Glutamatergic neuron (in vitro differentiated cells): ENCODE measurements at regions not wholly inside any gene's neighbourhood (a gene's known extent, or its start where the extent isn't known, plus 50 kb on each side); places are given as distances from the start of the nearest gene placed in this dataset.
A peak's percentile ranks its signal among the peaks of the same experiment; 100 is the strongest.

Source experiments
- DNase-seq: peaks from one replicate; pipeline ENCODE4 v3.0.0; 2022
- H3K27ac Mint-ChIP-seq: one replicate; pipeline ENCODE4 v1.8.0; 2020; ENCODE audit warnings: mild to moderate bottlenecking, mixed read lengths, inconsistent platforms; ENCODE audit not compliant: unreplicated experiment
- H3K27me3 Mint-ChIP-seq: one replicate; pipeline ENCODE4 v1.8.0; 2020; ENCODE audit warnings: mild to moderate bottlenecking, moderate library complexity, mixed read lengths, inconsistent platforms; ENCODE audit not compliant: unreplicated experiment
- H3K36me3 Mint-ChIP-seq: one replicate; pipeline ENCODE4 v1.8.0; 2020; ENCODE audit warnings: mild to moderate bottlenecking, mixed read lengths, inconsistent platforms; ENCODE audit not compliant: unreplicated experiment
- H3K4me1 Mint-ChIP-seq: one replicate; pipeline ENCODE4 v1.8.0; 2020; ENCODE audit warnings: mild to moderate bottlenecking, low read depth, mixed read lengths, inconsistent platforms; ENCODE audit not compliant: unreplicated experiment
- H3K4me3 Mint-ChIP-seq: one replicate; pipeline ENCODE4 v1.8.0; 2020; ENCODE audit warnings: mild to moderate bottlenecking, mixed read lengths, inconsistent platforms; ENCODE audit not compliant: unreplicated experiment
- H3K9me3 Mint-ChIP-seq: one replicate; pipeline ENCODE4 v1.8.0; 2020; ENCODE audit warnings: mild to moderate bottlenecking, moderate library complexity, mixed read lengths, inconsistent platforms; ENCODE audit not compliant: unreplicated experiment
- TF ChIP-seq, protein P1 (sequence below): fragments of 200-600 bp; sonication (generic); IDR thresholded peaks from one replicate; pipeline ENCODE4 v1.5.0; 2021; ENCODE audit not compliant: partially characterized antibody, unreplicated experiment

GRCh38 chr6:132927713-132928112, 113.3 kb downstream of the RPS12 start:
- no peaks in the 10 kb centered on the region for H3K27me3 Mint-ChIP-seq
- H3K9me3 Mint-ChIP-seq: no peaks in the 10 kb centered on the region
- peaks cover 11% of the 10 kb centered on the region for H3K4me1 Mint-ChIP-seq
- peak; percentile 24 for DNase-seq
- H3K4me3 Mint-ChIP-seq: no peak overlapping the region
- H3K36me3 Mint-ChIP-seq: no peaks in the 10 kb centered on the region
- H3K27ac Mint-ChIP-seq: peak overlapping the region; percentile 72
- TF ChIP-seq, protein P1, sequence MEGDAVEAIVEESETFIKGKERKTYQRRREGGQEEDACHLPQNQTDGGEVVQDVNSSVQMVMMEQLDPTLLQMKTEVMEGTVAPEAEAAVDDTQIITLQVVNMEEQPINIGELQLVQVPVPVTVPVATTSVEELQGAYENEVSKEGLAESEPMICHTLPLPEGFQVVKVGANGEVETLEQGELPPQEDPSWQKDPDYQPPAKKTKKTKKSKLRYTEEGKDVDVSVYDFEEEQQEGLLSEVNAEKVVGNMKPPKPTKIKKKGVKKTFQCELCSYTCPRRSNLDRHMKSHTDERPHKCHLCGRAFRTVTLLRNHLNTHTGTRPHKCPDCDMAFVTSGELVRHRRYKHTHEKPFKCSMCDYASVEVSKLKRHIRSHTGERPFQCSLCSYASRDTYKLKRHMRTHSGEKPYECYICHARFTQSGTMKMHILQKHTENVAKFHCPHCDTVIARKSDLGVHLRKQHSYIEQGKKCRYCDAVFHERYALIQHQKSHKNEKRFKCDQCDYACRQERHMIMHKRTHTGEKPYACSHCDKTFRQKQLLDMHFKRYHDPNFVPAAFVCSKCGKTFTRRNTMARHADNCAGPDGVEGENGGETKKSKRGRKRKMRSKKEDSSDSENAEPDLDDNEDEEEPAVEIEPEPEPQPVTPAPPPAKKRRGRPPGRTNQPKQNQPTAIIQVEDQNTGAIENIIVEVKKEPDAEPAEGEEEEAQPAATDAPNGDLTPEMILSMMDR: no peak

GRCh38 chr6:132929141-132929540, 114.8 kb downstream of the RPS12 start:
- no peaks in the 10 kb centered on the region for H3K36me3 Mint-ChIP-seq
- H3K27ac Mint-ChIP-seq: no peak overlapping the region
- H3K27me3 Mint-ChIP-seq: no peaks in the 10 kb centered on the region
- TF ChIP-seq, protein P1: no peak
- no peak for DNase-seq
- no peak overlapping the region for H3K4me3 Mint-ChIP-seq
- peaks cover 17% of the 10 kb centered on the region for H3K4me1 Mint-ChIP-seq
- no peaks in the 10 kb centered on the region for H3K9me3 Mint-ChIP-seq

GRCh38 chr6:132931313-132931712, 116.9 kb downstream of the RPS12 start:
- TF ChIP-seq, protein P1: no peak
- no peak for DNase-seq
- H3K27ac Mint-ChIP-seq: no peak overlapping the region
- peaks cover 2% of the 10 kb centered on the region for H3K27me3 Mint-ChIP-seq
- no peaks in the 10 kb centered on the region for H3K9me3 Mint-ChIP-seq
- H3K4me3 Mint-ChIP-seq: no peak overlapping the region
- H3K36me3 Mint-ChIP-seq: no peaks in the 10 kb centered on the region
- H3K4me1 Mint-ChIP-seq: peaks cover 17% of the 10 kb centered on the region

GRCh38 chr6:132931936-132932514, 117.7 kb downstream of the RPS12 start:
- TF ChIP-seq, protein P1: no peak
- Mint-ChIP-seq H3K4me3 (no peak overlapping the region), H3K9me3 (no peaks in the 10 kb centered on the region), H3K36me3 (no peaks in the 10 kb centered on the region), H3K4me1 (peaks cover 17% of the 10 kb centered on the region), H3K27me3 (peaks cover 2% of the 10 kb centered on the region), H3K27ac (no peak overlapping the region)
- no peak for DNase-seq

DNA sequence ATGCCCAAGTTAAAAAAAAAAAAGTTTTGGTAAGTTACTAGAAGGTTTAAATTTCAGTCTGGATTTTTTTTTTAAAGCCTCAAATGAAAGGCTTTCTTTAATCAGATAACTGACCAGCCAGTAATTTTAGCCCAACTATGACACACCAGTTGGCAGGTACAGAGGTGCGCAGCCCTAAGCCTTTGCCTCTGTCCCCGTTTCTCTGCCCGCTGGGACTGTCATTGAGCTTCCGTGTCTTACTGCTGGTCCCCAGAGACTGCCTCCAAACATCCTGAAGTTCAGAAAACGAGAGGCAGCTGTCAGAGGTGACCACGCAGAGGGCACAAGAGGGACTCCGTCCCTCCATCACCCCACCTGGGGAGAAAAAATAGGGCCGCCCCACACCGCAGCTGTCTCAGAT, 118.2 kb downstream of the RPS12 start:
- Mint-ChIP-seq H3K36me3 (no peaks in the 10 kb centered on the region), H3K27ac (no peak overlapping the region), H3K4me1 (peaks cover 16% of the 10 kb centered on the region), H3K4me3 (no peak overlapping the region), H3K27me3 (peaks cover 2% of the 10 kb centered on the region), H3K9me3 (peaks cover 1% of the 10 kb centered on the region)
- no peak for DNase-seq
- TF ChIP-seq, protein P1: no peak
